WTC11 (cell line): ENCODE measurements at regions not wholly inside any gene's neighbourhood (a gene's known extent, or its start where the extent isn't known, plus 50 kb on each side); places are given as distances from the start of the nearest gene placed in this dataset.

Source experiments
- ATAC-seq: fragments of 200-7000 bp; cut with Tn5 transposase; 2 replicates; pipeline ENCODE4 v1.10.0; 2021; ENCODE audit warnings: mild to moderate bottlenecking, moderate library complexity
- CTCF ChIA-PET: fragments of 300-600 bp; sonication (Branson Sonifier 250); formaldehyde crosslinking; loops from one replicate; lab custom pipeline; 2021; ENCODE audit warnings: antibody characterized with exemption; lab: Charles Lee
- POLR2A ChIA-PET: fragments of 350-600 bp; sonication (Branson Sonifier 250); formaldehyde crosslinking; loops from one replicate; lab custom pipeline; 2021; ENCODE audit warnings: antibody characterized with exemption; lab: Charles Lee
- DNase-seq: peaks from one replicate; pipeline ENCODE4 v3.0.0; 2021; ENCODE audit warnings: low spot score
- H3K27ac Mint-ChIP-seq: 2 replicates; pipeline ENCODE4 v1.8.0; 2021; ENCODE audit warnings: mixed read lengths
- H3K27me3 Mint-ChIP-seq: 2 replicates; pipeline ENCODE4 v1.8.0; 2021; ENCODE audit warnings: low read depth, mild to moderate bottlenecking, moderate library complexity, mixed read lengths
- H3K36me3 Mint-ChIP-seq: 2 replicates; pipeline ENCODE4 v1.8.0; 2021; ENCODE audit warnings: mixed read lengths
- H3K4me1 Mint-ChIP-seq: 2 replicates; pipeline ENCODE4 v1.8.0; 2022; ENCODE audit warnings: mixed read lengths
- H3K4me3 Mint-ChIP-seq: 2 replicates; pipeline ENCODE4 v1.8.0; 2021; ENCODE audit warnings: mild to moderate bottlenecking, moderate library complexity, mixed read lengths
- H3K9me3 Mint-ChIP-seq: 2 replicates; pipeline ENCODE4 v1.8.0; 2021; ENCODE audit warnings: mixed read lengths
- AR ChIP-seq: fragments of 250-450 bp; sonication (Bioruptor Pico); IDR thresholded peaks from 2 replicates; pipeline ENCODE4 v1.9.0; 2021; ENCODE audit warnings: mild to moderate bottlenecking
- ARID4B ChIP-seq: sonication (generic); formaldehyde crosslinking; IDR thresholded peaks from 2 replicates; pipeline ENCODE4 v1.8.0; 2023; ENCODE audit warnings: missing genetic modification reagents, mild to moderate bottlenecking, borderline replicate concordance
- ATF6 ChIP-seq: sonication (generic); formaldehyde crosslinking; IDR thresholded peaks from 2 replicates; pipeline ENCODE4 v1.8.1; 2023; ENCODE audit warnings: mild to moderate bottlenecking, missing genetic modification reagents
- E2F1 ChIP-seq: sonication (generic); formaldehyde crosslinking; IDR thresholded peaks from 2 replicates; pipeline ENCODE4 v1.8.0; 2022; ENCODE audit warnings: mild to moderate bottlenecking, missing genetic modification reagents
- GRHL2 ChIP-seq: fragments of 250-450 bp; sonication (Bioruptor Pico); IDR thresholded peaks from 2 replicates; pipeline ENCODE4 v1.8.0; 2022; ENCODE audit warnings: mild to moderate bottlenecking, moderate library complexity; ENCODE audit not compliant: insufficient replicate concordance, severe bottlenecking
- HMGXB4 ChIP-seq: sonication (generic); formaldehyde crosslinking; IDR thresholded peaks from 2 replicates; pipeline ENCODE4 v1.8.1; 2023; ENCODE audit warnings: mild to moderate bottlenecking, moderate library complexity, missing genetic modification reagents
- MLX ChIP-seq: sonication (generic); formaldehyde crosslinking; IDR thresholded peaks from 2 replicates; pipeline ENCODE4 v1.8.1; 2023; ENCODE audit warnings: mild to moderate bottlenecking, missing genetic modification reagents, moderate library complexity
- NFYB ChIP-seq: sonication (generic); formaldehyde crosslinking; conservative IDR thresholded peaks from 2 replicates; pipeline ENCODE4 v1.8.0; 2022; ENCODE audit warnings: low read depth, missing genetic modification reagents
- PREB ChIP-seq: sonication (generic); formaldehyde crosslinking; IDR thresholded peaks from 2 replicates; pipeline ENCODE4 v1.8.1; 2022; ENCODE audit warnings: mild to moderate bottlenecking, missing genetic modification reagents, moderate library complexity, borderline replicate concordance
- RORB ChIP-seq: fragments of 250-450 bp; sonication (Bioruptor Pico); IDR thresholded peaks from 2 replicates; pipeline ENCODE4 v1.9.0; 2021; ENCODE audit warnings: mild to moderate bottlenecking
- SOX15 ChIP-seq: fragments of 250-450 bp; sonication (Bioruptor Pico); IDR thresholded peaks from 2 replicates; pipeline ENCODE4 v1.9.0; 2021; ENCODE audit warnings: mild to moderate bottlenecking
- TEAD4 ChIP-seq: sonication (generic); formaldehyde crosslinking; IDR thresholded peaks from 2 replicates; pipeline ENCODE4 v1.8.0; 2022; ENCODE audit warnings: mild to moderate bottlenecking, missing genetic modification reagents
- ZNF281 ChIP-seq: sonication (generic); formaldehyde crosslinking; IDR thresholded peaks from 2 replicates; pipeline ENCODE4 v1.8.0; 2023; ENCODE audit warnings: mild to moderate bottlenecking, missing genetic modification reagents
- ZNF396 ChIP-seq: fragments of 250-450 bp; sonication (Bioruptor Pico); IDR thresholded peaks from 2 replicates; pipeline ENCODE4 v1.8.0; 2021; ENCODE audit warnings: mild to moderate bottlenecking, moderate library complexity, borderline replicate concordance
- ZNF416 ChIP-seq: fragments of 250-450 bp; sonication (Bioruptor Pico); IDR thresholded peaks from 2 replicates; pipeline ENCODE4 v1.9.0; 2021; ENCODE audit warnings: mild to moderate bottlenecking, inconsistent platforms

- Mint-ChIP-seq H3K27me3 (no peaks in the 10 kb centered on the region), H3K4me3 (no peak overlapping the region), H3K9me3 (no peaks in the 10 kb centered on the region), H3K36me3 (no peaks in the 10 kb centered on the region), H3K27ac (no peak overlapping the region), H3K4me1 (peaks cover 16% of the 10 kb centered on the region)
- DNase-seq (no peak), ATAC-seq (no peak)
- POLR2A ChIA-PET = no interaction called here
- TF ChIP-seq HMGXB4 (CRISPR knock-in tag) = no peak
- TF ChIP-seq ZNF396 (CRISPR knock-in tag) = no peak
- no peak for TF ChIP-seq TEAD4 (CRISPR knock-in tag)
- no peak for TF ChIP-seq RORB
- no peak for TF ChIP-seq ZNF281 (CRISPR knock-in tag)
- no peak for TF ChIP-seq AR (CRISPR knock-in tag)
- TF ChIP-seq NFYB = no peak
- TF ChIP-seq ATF6 = no peak
- CTCF ChIA-PET = no interaction called here
Measured at GRCh38 chr13:76769271-76769791, 116.9 kb downstream of the KCTD12 start.

GRCh38 chr13:76768384-76768783 lies 117.8 kb downstream of the KCTD12 start:
- no peaks in the 10 kb centered on the region for H3K9me3 Mint-ChIP-seq
- H3K4me3 Mint-ChIP-seq = no peak overlapping the region
- no peak overlapping the region for H3K27ac Mint-ChIP-seq
- POLR2A ChIA-PET = no interaction called here
- DNase-seq (no peak), ATAC-seq (no peak)
- H3K27me3 Mint-ChIP-seq = no peaks in the 10 kb centered on the region
- H3K36me3 Mint-ChIP-seq = no peaks in the 10 kb centered on the region
- peaks cover 7% of the 10 kb centered on the region for H3K4me1 Mint-ChIP-seq
- CTCF ChIA-PET = no interaction called here
- TF ChIP-seq MLX (CRISPR knock-in tag) (no peak), ARID4B (CRISPR knock-in tag) (no peak), PREB (CRISPR knock-in tag) (no peak), E2F1 (CRISPR knock-in tag) (no peak), SOX15 (CRISPR knock-in tag) (no peak), ATF6 (no peak), RORB (no peak), ZNF416 (CRISPR knock-in tag) (no peak), GRHL2 (CRISPR knock-in tag) (no peak)
